ENCODE measurements at regions not wholly inside any gene's neighbourhood (a gene's known extent, or its start where the extent isn't known, plus 50 kb on each side); places are given as distances from the start of the nearest gene placed in this dataset.

GRCh38 chr1:220322570-220322969 lies 50.3 kb upstream of the RAB3GAP2 start:
- Histone ChIP-seq H3K79me2 (ENCODE audit: insufficient read depth, low read length) (no peaks in the 10 kb centered on the region), H4K20me1 (ENCODE audit: insufficient read depth, low read length) (no peaks in the 10 kb centered on the region), H3K4me2 (ENCODE audit: low read depth, low read length) (no peak overlapping the region), H3K4me3 (replicated peaks in 1 of 3; ENCODE audit: insufficient read depth in 1 of 3, low read depth in 2 of 3, low read length in 3 of 3) (no peak overlapping the region), H3K9ac (ENCODE audit: insufficient read depth, low read depth, low read length) (no peak overlapping the region), H2AFZ (ENCODE audit: low read length) (no peak overlapping the region), H3K9me3 (ENCODE audit: low read length) (no peaks in the 10 kb centered on the region), H3K27ac (ENCODE audit: extremely low read length, insufficient read depth, low read length) (no peak overlapping the region), H3K27me3 (ENCODE audit: control insufficient read depth in 1 of 2, insufficient read depth in 2 of 2, low read length in 2 of 2) (peaks cover 0 to 3% of the 10 kb centered on the region in 2 experiments; a peak in 1 of 5 replicates), H3K4me1 (ENCODE audit: insufficient read depth, low read length) (no peaks in the 10 kb centered on the region), H3K36me3 (replicated peaks in 1 of 2; ENCODE audit: control insufficient read depth in 1 of 2, insufficient read depth in 2 of 2, low read length in 2 of 2) (no peaks in the 10 kb centered on the region)
- intact Hi-C loops (cut with micrococcal nuclease; ENCODE audit: unreplicated experiment), result no loop called here
- FAIRE-seq, result no peak
- TF ChIP-seq ZBTB8A (CRISPR knock-in tag; IDR thresholded peaks at IDR 0.05; ENCODE audit: borderline replicate concordance, low read depth), result no peak
- no peak for TF ChIP-seq ZBTB2 (CRISPR knock-in tag; IDR thresholded peaks at IDR 0.05; ENCODE audit: low read depth)
- TF ChIP-seq ZNF75D (CRISPR knock-in tag; IDR thresholded peaks at IDR 0.05; ENCODE audit: borderline replicate concordance), result no peak
- TF ChIP-seq TAF1 (CRISPR knock-in tag; IDR thresholded peaks at IDR 0.05), result no peak
- no peak for TF ChIP-seq MED13 (CRISPR knock-in tag; IDR thresholded peaks at IDR 0.05)
- no peak for TF ChIP-seq ZNF24 (IDR thresholded peaks at IDR 0.05)
- TF ChIP-seq ZSCAN30 (CRISPR knock-in tag; IDR thresholded peaks at IDR 0.05), result no peak
- TF ChIP-seq MAFG (CRISPR knock-in tag; IDR thresholded peaks at IDR 0.05), result no peak
- TF ChIP-seq ZNF460 (CRISPR knock-in tag; IDR thresholded peaks at IDR 0.05; ENCODE audit: borderline replicate concordance), result no peak
- POLR2A ChIA-PET, result no interaction called here
- ATAC-seq, result no peak
- in situ Hi-C loops (cut with HindIII; ENCODE audit: extremely low pct_ligation_motif_present, low pct_unique_long_range_greater_than_20kb), result no loop called here
- 2% methylated on average over 2 of the region's 2 CpGs for WGBS (ENCODE audit: low lambda C conversion rate)
- no TSS peak for BruUV-seq (replicated peaks)
- no peak for DNase-seq (ENCODE audit: low spot score)
- CTCF ChIA-PET (ENCODE audit: low intra/inter-chr PET ratio, low total read pairs), result no interaction called here

Small RNA genes lying in the stretch of these regions (small RNA-seq; reads per million reads assigned to genes)
- 0 reads per million in 3 experiments for gene AC096644.2 (ENCODE audit: insufficient read depth in 2 of 3, insufficient read length in 3 of 3, low read depth in 2 of 3, low replicate concordance in 1 of 3)
